ENCODE measurements at regions not wholly inside any gene's neighbourhood (a gene's known extent, or its start where the extent isn't known, plus 50 kb on each side); places are given as distances from the start of the nearest gene placed in this dataset.

- no peaks in the 10 kb centered on the region for H3K4me1 ChIP-seq (ENCODE audit: control insufficient read depth, insufficient read depth, low read length)
- H3K9me3 ChIP-seq (ENCODE audit: control insufficient read depth, insufficient read depth, low read depth, low read length) = peaks cover 7% of the 10 kb centered on the region; the same call in 1 of the 2 replicates
- ATAC-seq (no peak), DNase-seq (ENCODE audit: low read depth, low spot score) (no peak)
- no peaks in the 10 kb centered on the region for H3K36me3 ChIP-seq (ENCODE audit: control insufficient read depth, insufficient read depth, low read length)
- ChIA-PET POLR2A (no interaction called here), CTCF (interaction anchor here (0.5 kb wide), 1 partner anchor 255 kb away, joined by 6 read pairs; no protein-coding TSS in a partner anchor)
- intact Hi-C loops (cut with micrococcal nuclease; ENCODE audit: unreplicated experiment) = no loop called here
- no peaks in the 10 kb centered on the region for H3K27me3 ChIP-seq (ENCODE audit: control insufficient read depth, insufficient read depth, low read length)
- TF ChIP-seq CTCF (IDR thresholded peaks at IDR 0.05) = no peak
- TF ChIP-seq SIN3A (IDR thresholded peaks at IDR 0.05; ENCODE audit: borderline replicate concordance, insufficient read depth, low read depth, low read length) = no peak
- TF ChIP-seq POLR2AphosphoS5 (IDR thresholded peaks at IDR 0.05; ENCODE audit: low read depth, low read length) = no peak
- no peak for TF ChIP-seq TCF7L2 (IDR thresholded peaks at IDR 0.05; ENCODE audit: low read depth, low read length)
- no peak for TF ChIP-seq REST (IDR thresholded peaks at IDR 0.05; ENCODE audit: insufficient read depth in 1 of 2, low read depth in 2 of 2, low read length in 1 of 2)
- no peak overlapping the region for H3K4me3 ChIP-seq (ENCODE audit: low read depth in 2 of 2, low read length in 2 of 2)
- H3K27ac ChIP-seq (ENCODE audit: low read length) = no peak overlapping the region
- BruUV-seq (replicated peaks) = no TSS peak
- in situ Hi-C loops (cut with HindIII; ENCODE audit: low pct_unique_long_range_greater_than_20kb, low sequenced_read_pairs) = no loop called here
These were observed 509.0 kb upstream of the KIF2B start for GRCh38 chr17:53313746-53314145.

GRCh38 chr17:53278466-53278865 is 544.3 kb upstream of the KIF2B start:
- POLR2A ChIA-PET = no interaction called here
- no peak overlapping the region for H3K27ac ChIP-seq (ENCODE audit: low read length)
- no peaks in the 10 kb centered on the region for H3K36me3 ChIP-seq (ENCODE audit: control insufficient read depth, insufficient read depth, low read length)
- no peaks in the 10 kb centered on the region for H3K27me3 ChIP-seq (ENCODE audit: control insufficient read depth, insufficient read depth, low read length)
- H3K4me1 ChIP-seq (ENCODE audit: control insufficient read depth, insufficient read depth, low read length) = no peaks in the 10 kb centered on the region
- in situ Hi-C loops (cut with HindIII; ENCODE audit: low pct_unique_long_range_greater_than_20kb, low sequenced_read_pairs) = no loop called here
- no peak for ATAC-seq
- no peak overlapping the region for H3K4me3 ChIP-seq (ENCODE audit: low read depth in 2 of 2, low read length in 2 of 2)
- DNase-seq (ENCODE audit: low read depth, low spot score) = no peak
- intact Hi-C loops (cut with micrococcal nuclease; ENCODE audit: unreplicated experiment) = no loop called here
- CTCF ChIA-PET = no interaction called here
- TF ChIP-seq TCF7L2 (IDR thresholded peaks at IDR 0.05; ENCODE audit: low read depth, low read length) = no peak
- no peak for TF ChIP-seq CTCF (IDR thresholded peaks at IDR 0.05)
- TF ChIP-seq REST (IDR thresholded peaks at IDR 0.05; ENCODE audit: insufficient read depth in 1 of 2, low read depth in 2 of 2, low read length in 1 of 2) = no peak
- TF ChIP-seq SIN3A (IDR thresholded peaks at IDR 0.05; ENCODE audit: borderline replicate concordance, insufficient read depth, low read depth, low read length) = no peak
- TF ChIP-seq POLR2AphosphoS5 (IDR thresholded peaks at IDR 0.05; ENCODE audit: low read depth, low read length) = no peak
- H3K9me3 ChIP-seq (ENCODE audit: control insufficient read depth, insufficient read depth, low read depth, low read length) = no peaks in the 10 kb centered on the region
- BruUV-seq (replicated peaks) = no TSS peak

All from Panc1 (cell line).